ENCODE measurements at regions not wholly inside any gene's neighbourhood (a gene's known extent, or its start where the extent isn't known, plus 50 kb on each side); places are given as distances from the start of the nearest gene placed in this dataset.

DNA sequence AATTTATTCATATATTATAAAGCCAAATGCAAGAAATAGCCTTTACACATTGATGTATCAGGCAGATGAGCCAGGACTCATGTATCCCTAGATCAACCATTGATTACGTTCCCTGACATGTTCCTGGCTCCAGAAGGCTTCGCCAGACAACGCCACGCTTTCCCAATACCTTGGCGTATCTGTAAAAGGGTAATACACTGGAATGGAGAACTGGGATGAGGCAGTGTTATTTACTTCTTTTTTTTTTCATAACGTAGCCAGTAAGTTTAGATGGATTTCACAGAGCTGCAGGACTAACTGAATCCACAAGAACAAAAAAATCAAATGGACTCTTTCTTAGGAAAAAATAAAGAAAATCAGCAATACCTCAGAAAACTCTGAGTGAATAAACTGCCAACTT is 588.1 kb upstream of the SEMA3D start:
- Mint-ChIP-seq H3K4me3 (ENCODE audit: low read depth) (no peak overlapping the region), H3K4me1 (ENCODE audit: low read depth) (no peaks in the 10 kb centered on the region), H3K27ac (no peak overlapping the region), H3K36me3 (ENCODE audit: low read depth) (no peaks in the 10 kb centered on the region), H3K9me3 (no peaks in the 10 kb centered on the region), H3K27me3 (ENCODE audit: low read depth) (no peaks in the 10 kb centered on the region)
- intact Hi-C loops (cut with micrococcal nuclease): no loop called here
- DNase-seq (ENCODE audit: low spot score): no peak

DNA sequence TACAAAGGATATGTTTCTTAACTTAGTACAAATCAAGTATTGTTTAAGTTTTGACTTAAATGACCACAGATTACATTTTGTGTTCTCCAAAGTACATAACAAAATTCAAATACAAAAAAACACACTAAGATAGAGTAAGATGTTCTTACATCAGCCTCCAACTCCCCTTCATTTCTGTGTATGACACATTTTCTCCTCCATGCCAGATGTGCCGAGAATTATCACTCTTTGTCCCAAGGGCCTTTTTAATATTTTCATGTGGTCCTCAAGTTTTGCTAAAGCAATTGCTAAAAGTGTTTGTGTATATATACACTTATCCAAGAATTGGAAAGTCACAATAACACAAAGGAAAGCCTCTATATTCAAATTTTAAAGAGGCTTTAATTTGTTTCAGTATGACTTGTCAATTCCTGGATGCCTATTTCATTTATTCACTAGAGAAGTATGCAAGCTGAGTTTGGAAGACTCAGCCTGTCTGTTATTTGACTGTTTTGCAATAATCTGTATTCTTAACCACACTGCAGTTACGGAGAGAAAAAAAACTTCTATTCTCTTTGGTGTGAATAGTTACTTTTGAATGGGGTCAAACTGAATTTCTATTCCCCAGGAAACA is 586.4 kb upstream of the SEMA3D start:
- H3K4me3 Mint-ChIP-seq (ENCODE audit: low read depth): no peak overlapping the region
- H3K9me3 Mint-ChIP-seq: no peaks in the 10 kb centered on the region
- H3K27ac Mint-ChIP-seq: no peak overlapping the region
- H3K4me1 Mint-ChIP-seq (ENCODE audit: low read depth): no peaks in the 10 kb centered on the region
- no peaks in the 10 kb centered on the region for H3K36me3 Mint-ChIP-seq (ENCODE audit: low read depth)
- no peak for DNase-seq (ENCODE audit: low spot score)
- H3K27me3 Mint-ChIP-seq (ENCODE audit: low read depth): no peaks in the 10 kb centered on the region
- intact Hi-C loops (cut with micrococcal nuclease): no loop called here

DNA sequence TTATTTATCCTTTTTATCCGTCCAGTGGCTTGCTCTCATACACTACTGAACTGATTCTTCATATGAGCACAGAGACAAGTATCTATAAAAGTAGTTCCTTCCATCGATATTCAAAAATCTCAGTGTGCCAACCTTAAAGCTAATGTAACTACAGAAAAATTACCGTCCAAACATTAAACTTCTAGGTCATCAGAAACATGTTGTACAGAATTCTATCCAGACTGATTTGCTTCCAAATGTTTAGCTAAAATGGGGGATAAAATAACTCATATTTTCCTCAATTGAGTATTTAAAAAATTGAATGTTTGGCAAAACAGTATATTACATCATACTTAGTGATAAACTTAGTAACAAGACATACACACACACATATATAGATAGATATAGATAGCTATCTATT is 584.7 kb upstream of the SEMA3D start:
- Mint-ChIP-seq H3K27me3 (ENCODE audit: low read depth) (no peaks in the 10 kb centered on the region), H3K36me3 (ENCODE audit: low read depth) (no peaks in the 10 kb centered on the region), H3K27ac (no peak overlapping the region), H3K9me3 (no peaks in the 10 kb centered on the region), H3K4me3 (ENCODE audit: low read depth) (no peak overlapping the region), H3K4me1 (ENCODE audit: low read depth) (no peaks in the 10 kb centered on the region)
- intact Hi-C loops (cut with micrococcal nuclease): no loop called here
- no peak for DNase-seq (ENCODE audit: low spot score)

DNA sequence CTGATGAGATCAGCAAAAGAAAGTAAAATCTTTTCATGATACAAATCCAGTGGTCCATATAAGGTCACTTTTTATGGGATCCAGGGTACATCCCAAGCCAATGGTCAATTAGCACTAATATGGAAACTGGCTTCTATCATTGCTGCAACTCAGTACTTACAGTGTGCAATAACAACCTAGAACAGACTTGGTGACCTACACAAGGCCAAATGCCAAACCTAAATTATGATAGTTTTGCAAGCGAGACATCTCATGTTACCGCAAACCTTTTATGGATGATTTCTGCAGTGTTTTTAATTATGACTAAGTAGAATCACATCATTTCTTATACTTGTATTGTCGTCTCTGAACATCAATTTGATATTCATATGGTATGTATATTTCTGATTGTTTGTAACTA is 583.5 kb upstream of the SEMA3D start:
- no peak overlapping the region for H3K4me3 Mint-ChIP-seq (ENCODE audit: low read depth)
- H3K27ac Mint-ChIP-seq: no peak overlapping the region
- intact Hi-C loops (cut with micrococcal nuclease): no loop called here
- no peak for DNase-seq (ENCODE audit: low spot score)
- no peaks in the 10 kb centered on the region for H3K9me3 Mint-ChIP-seq
- no peaks in the 10 kb centered on the region for H3K36me3 Mint-ChIP-seq (ENCODE audit: low read depth)
- no peaks in the 10 kb centered on the region for H3K27me3 Mint-ChIP-seq (ENCODE audit: low read depth)
- no peaks in the 10 kb centered on the region for H3K4me1 Mint-ChIP-seq (ENCODE audit: low read depth)

DNA sequence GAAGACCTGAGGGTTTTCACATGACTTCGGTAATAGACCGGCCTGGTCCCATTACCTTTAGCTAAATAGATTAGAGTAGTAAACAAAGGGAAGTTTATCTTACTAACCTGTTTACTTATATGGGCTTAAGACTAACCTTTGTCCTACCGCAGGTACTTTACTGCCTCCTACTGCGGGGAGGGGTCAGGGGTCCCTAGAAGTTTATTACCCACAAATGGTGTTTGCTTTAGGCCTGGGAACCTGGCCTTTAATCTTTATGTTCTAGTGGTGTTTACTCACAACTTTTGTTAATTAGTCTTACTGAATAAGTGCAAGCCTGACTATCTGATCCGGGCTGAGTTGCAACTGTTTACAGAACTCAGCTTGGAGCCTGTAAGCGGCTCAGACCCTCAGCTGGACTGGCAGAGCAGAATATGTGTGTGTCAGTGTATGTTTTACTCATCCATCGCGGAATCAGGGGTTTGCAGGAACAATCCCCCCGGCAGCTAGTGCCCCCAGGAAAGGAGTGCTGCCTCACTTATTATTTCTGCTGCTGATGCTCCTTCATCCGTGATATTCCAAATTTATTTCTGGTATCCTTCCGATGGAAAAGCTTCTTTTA is 578.9 kb upstream of the SEMA3D start:
- no peak overlapping the region for H3K27ac Mint-ChIP-seq
- intact Hi-C loops (cut with micrococcal nuclease): no loop called here
- H3K36me3 Mint-ChIP-seq (ENCODE audit: low read depth): no peaks in the 10 kb centered on the region

DNA sequence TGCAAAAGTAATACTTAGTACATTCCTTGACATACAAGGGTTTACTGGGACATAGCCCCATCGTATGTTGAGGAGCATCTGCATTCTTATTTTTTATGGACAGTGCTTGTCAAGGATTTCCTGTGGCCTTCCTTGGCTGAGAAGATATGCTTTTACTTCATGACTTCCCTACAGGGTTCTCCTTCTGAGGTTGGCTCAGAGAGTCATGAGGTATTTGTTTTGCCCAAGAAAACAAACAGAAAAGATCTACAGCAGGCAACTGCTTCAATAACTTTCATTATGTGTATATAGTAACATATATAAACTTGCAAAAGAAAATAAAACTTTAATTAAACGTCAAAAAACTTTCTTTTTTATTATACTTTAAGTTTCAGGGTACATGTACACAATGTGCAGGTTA is 577.2 kb upstream of the SEMA3D start:
- Mint-ChIP-seq H3K9me3 (no peaks in the 10 kb centered on the region), H3K36me3 (ENCODE audit: low read depth) (no peaks in the 10 kb centered on the region), H3K27ac (no peak overlapping the region), H3K4me3 (ENCODE audit: low read depth) (no peak overlapping the region), H3K4me1 (ENCODE audit: low read depth) (no peaks in the 10 kb centered on the region), H3K27me3 (ENCODE audit: low read depth) (no peaks in the 10 kb centered on the region)
- intact Hi-C loops (cut with micrococcal nuclease): no loop called here
- DNase-seq (ENCODE audit: low spot score): no peak

More for the DNA sequence above, 578.9 kb upstream of the SEMA3D start:
- Mint-ChIP-seq H3K9me3 (no peaks in the 10 kb centered on the region), H3K27me3 (ENCODE audit: low read depth) (no peaks in the 10 kb centered on the region), H3K4me1 (ENCODE audit: low read depth) (no peaks in the 10 kb centered on the region), H3K4me3 (ENCODE audit: low read depth) (no peak overlapping the region)
- no peak for DNase-seq (ENCODE audit: low spot score)

DNA sequence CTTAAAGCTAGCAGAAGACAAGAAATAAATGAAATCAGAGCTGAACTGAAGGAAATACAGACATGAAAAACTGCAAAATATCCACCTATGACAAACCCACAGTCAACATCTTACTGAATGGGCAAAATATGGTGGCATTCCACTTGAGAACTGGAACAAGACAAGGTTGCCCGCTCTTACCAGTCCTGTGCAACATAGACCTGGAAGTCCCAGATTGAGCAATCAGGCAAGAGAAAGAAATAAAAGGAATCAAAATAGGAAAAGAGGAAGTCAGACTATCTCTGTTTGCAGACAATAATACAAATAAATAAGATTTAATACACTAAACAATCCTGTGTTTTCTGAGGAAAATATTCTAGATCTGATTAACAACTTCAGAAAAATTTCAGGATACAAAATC is 570.5 kb upstream of the SEMA3D start:
- Mint-ChIP-seq H3K27ac (no peak overlapping the region), H3K4me3 (ENCODE audit: low read depth) (no peak overlapping the region), H3K9me3 (peaks cover 20% of the 10 kb centered on the region), H3K27me3 (ENCODE audit: low read depth) (no peaks in the 10 kb centered on the region), H3K4me1 (ENCODE audit: low read depth) (no peaks in the 10 kb centered on the region), H3K36me3 (ENCODE audit: low read depth) (no peaks in the 10 kb centered on the region)
- intact Hi-C loops (cut with micrococcal nuclease): no loop called here
- no peak for DNase-seq (ENCODE audit: low spot score)

DNA sequence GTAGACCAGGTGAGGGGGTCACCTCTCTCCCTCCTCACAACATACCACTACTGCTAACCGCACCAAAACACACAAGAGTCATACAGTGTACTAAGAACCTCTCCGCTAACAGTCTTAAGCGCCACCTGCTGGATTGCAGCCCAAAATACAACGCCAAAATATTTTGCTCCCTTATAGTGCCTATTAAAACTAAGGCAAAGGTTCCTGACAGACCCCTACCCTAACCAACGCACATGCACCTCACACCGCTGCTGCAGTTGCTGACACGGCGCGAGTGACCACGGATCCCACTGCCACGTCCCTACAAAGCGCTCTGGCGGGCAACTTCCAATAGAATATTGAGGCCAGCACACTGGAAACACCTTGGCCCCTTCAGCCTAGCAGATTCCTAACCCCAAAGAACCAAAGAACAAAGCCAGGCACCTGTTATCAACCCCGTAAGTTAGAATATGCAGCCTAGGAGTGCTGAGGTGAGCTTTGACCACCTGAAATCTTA is 563.6 kb upstream of the SEMA3D start:
- peak; percentile 8 for DNase-seq (ENCODE audit: low spot score)
- Mint-ChIP-seq H3K27ac (no peak overlapping the region), H3K36me3 (ENCODE audit: low read depth) (no peaks in the 10 kb centered on the region), H3K9me3 (peaks cover 10% of the 10 kb centered on the region), H3K4me3 (ENCODE audit: low read depth) (no peak overlapping the region), H3K4me1 (ENCODE audit: low read depth) (no peaks in the 10 kb centered on the region), H3K27me3 (ENCODE audit: low read depth) (no peaks in the 10 kb centered on the region)
- intact Hi-C loops (cut with micrococcal nuclease): loop anchor here (2.0 kb wide), 1 partner anchor 718 kb away; no protein-coding TSS in a partner anchor

DNA sequence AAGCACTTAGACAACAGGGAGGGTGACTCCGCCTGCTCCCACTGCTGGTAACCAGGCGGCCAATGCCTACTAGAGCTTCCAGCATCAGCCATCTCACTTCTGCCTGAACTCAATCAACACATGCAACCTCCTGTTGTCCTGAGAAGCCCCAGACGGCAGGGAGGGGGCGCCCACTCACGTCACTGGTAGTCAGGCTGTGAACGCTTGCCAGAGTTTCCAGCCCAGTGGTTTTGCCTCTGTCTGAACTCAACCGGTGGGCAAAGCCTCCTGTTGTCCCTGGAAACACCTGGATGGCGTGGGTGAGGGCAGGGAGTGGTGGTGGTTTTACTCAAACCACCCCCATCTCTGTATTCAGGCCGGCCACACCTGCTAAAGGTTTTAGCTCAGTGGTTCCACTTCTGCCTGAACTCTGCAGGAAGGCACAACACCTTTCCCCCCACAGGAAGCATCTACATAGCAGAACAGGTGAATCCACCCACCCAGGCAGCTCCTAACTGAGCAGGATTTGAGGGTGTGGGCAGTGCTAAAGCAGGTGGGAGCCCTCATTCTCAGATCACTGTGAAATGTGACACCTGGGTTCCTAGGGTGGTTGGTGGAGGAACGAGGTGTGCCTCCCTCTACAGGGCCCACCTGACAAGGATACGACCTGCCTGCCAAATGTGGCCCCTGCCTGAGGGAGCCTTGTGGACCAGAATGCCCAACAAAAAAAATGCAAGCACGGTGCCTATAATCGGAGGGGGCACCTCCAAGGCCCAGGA is 563.0 kb upstream of the SEMA3D start:
- H3K9me3 Mint-ChIP-seq: peaks cover 5% of the 10 kb centered on the region
- intact Hi-C loops (cut with micrococcal nuclease): loop anchor here (2.0 kb wide), 1 partner anchor 717 kb away; no protein-coding TSS in a partner anchor
- no peak for DNase-seq (ENCODE audit: low spot score)
- H3K36me3 Mint-ChIP-seq (ENCODE audit: low read depth): no peaks in the 10 kb centered on the region
- H3K4me1 Mint-ChIP-seq (ENCODE audit: low read depth): no peaks in the 10 kb centered on the region
- H3K27me3 Mint-ChIP-seq (ENCODE audit: low read depth): no peaks in the 10 kb centered on the region
- H3K4me3 Mint-ChIP-seq (ENCODE audit: low read depth): no peak overlapping the region
- H3K27ac Mint-ChIP-seq: no peak overlapping the region

DNA sequence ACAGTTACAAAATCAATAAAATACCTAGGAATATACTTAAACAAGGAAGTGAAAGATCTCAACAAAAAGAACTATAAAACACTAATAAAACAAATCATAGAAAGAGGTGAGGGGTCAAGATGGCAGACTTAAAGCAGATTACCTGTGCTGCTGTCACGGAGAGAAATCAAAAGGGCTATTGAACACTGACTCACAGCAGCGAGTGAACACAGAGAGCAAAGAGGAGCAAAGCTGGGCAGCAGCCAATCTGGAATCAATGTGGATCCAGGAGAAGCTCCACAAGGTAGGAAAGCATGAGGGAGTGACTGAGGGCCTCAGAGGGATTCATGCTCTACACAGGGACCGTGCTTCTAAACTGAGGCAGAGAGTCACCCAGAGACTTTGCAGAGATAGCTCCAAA is 562.0 kb upstream of the SEMA3D start:
- no peak overlapping the region for H3K27ac Mint-ChIP-seq
- no peaks in the 10 kb centered on the region for H3K27me3 Mint-ChIP-seq (ENCODE audit: low read depth)
- DNase-seq (ENCODE audit: low spot score): no peak
- no peaks in the 10 kb centered on the region for H3K4me1 Mint-ChIP-seq (ENCODE audit: low read depth)
- no peaks in the 10 kb centered on the region for H3K36me3 Mint-ChIP-seq (ENCODE audit: low read depth)
- intact Hi-C loops (cut with micrococcal nuclease): no loop called here
- no peak overlapping the region for H3K4me3 Mint-ChIP-seq (ENCODE audit: low read depth)
- peaks cover 5% of the 10 kb centered on the region for H3K9me3 Mint-ChIP-seq

DNA sequence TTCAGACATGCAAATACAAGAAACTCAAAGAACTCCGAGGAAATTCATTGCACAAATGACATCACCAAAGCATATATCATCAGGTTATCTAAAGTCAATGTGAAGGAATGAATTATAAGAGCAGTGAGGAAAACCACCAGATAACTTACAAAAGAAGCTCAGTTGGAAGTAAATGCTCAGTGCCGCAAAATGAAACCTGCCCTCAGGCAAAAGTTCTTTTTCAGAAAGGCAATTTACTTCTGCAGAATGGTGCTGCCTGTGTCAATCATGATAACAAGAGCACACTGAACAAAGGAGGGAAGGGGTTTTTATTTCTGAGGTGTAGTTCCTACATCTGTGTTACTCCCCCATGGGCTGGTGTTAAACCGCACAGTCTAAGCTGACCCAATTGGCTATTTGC is 550.6 kb upstream of the SEMA3D start:
- no peak for DNase-seq (ENCODE audit: low spot score)
- H3K4me1 Mint-ChIP-seq (ENCODE audit: low read depth): no peaks in the 10 kb centered on the region
- no peaks in the 10 kb centered on the region for H3K27me3 Mint-ChIP-seq (ENCODE audit: low read depth)
- no peak overlapping the region for H3K4me3 Mint-ChIP-seq (ENCODE audit: low read depth)
- intact Hi-C loops (cut with micrococcal nuclease): no loop called here
- H3K9me3 Mint-ChIP-seq: peaks cover 7% of the 10 kb centered on the region
- no peak overlapping the region for H3K27ac Mint-ChIP-seq
- no peaks in the 10 kb centered on the region for H3K36me3 Mint-ChIP-seq (ENCODE audit: low read depth)

DNA sequence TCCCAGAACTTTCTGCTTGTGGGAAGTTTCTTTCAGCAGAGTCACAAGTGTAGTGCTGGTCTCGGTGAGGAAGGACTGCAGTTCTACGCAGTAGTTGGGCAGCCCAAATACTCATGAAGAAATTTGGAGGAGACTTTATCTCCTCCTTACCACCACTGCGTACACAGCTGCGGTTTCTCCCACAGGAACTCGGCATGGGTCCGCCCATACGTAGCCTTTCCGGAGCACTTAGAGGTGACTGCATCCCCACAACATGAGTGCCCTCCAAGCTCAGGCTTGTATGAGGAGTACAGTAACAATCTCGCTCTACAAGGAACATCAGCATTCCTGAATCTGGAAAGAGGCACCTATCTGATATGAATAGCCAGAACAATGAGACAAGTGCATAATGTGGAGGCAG is 549.2 kb upstream of the SEMA3D start:
- no peaks in the 10 kb centered on the region for H3K36me3 Mint-ChIP-seq (ENCODE audit: low read depth)
- no peak overlapping the region for H3K27ac Mint-ChIP-seq
- no peaks in the 10 kb centered on the region for H3K4me1 Mint-ChIP-seq (ENCODE audit: low read depth)
- no peak overlapping the region for H3K4me3 Mint-ChIP-seq (ENCODE audit: low read depth)
- no peaks in the 10 kb centered on the region for H3K27me3 Mint-ChIP-seq (ENCODE audit: low read depth)
- peaks cover 13% of the 10 kb centered on the region for H3K9me3 Mint-ChIP-seq
- intact Hi-C loops (cut with micrococcal nuclease): no loop called here
- no peak for DNase-seq (ENCODE audit: low spot score)

DNA sequence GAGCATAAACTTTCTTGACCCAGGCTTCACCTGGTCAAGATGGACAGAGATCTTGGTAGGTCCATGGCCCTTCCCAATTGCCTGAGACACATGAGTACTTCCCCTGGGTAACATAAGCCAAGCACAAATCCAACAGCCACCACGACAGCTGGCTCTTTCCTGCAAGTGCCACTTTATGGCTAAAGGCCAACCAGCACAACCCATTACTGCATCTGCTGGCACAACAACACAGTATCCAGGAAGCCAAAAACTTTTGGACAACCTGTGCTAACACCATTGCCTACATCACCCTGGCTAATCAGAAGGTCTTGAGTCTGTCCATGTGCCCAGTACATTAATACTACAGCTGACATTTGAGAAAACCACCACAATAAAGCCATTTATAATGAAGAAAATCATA is 548.0 kb upstream of the SEMA3D start:
- Mint-ChIP-seq H3K4me3 (ENCODE audit: low read depth) (no peak overlapping the region), H3K36me3 (ENCODE audit: low read depth) (no peaks in the 10 kb centered on the region), H3K27me3 (ENCODE audit: low read depth) (no peaks in the 10 kb centered on the region), H3K4me1 (ENCODE audit: low read depth) (no peaks in the 10 kb centered on the region), H3K27ac (no peak overlapping the region), H3K9me3 (peaks cover 13% of the 10 kb centered on the region)
- intact Hi-C loops (cut with micrococcal nuclease): no loop called here
- no peak for DNase-seq (ENCODE audit: low spot score)

Data from activated T-helper 2 cell treated with anti-CD3 and anti-CD28 coated beads, Interferon-gamma antibody, Interleukin-2, Interleukin-4, amounts not matched to agents 10 μg/mL and 5 μg/mL and 100 μg/mL, durations not matched to agents 14 hours and 24 hours and 36 hours (primary cell).